Keratinocyte (primary cell): ENCODE measurements at regions not wholly inside any gene's neighbourhood (a gene's known extent, or its start where the extent isn't known, plus 50 kb on each side); places are given as distances from the start of the nearest gene placed in this dataset.

Experiments
- DNase-seq: peaks from one replicate; pipeline ENCODE4 v3.0.0-alpha.2; 2011; ENCODE audit warnings: low read depth, missing footprints, low spot score
- FAIRE-seq: peaks from 2 replicates; lab custom pipeline; 2011; peaks lifted over from hg19 to GRCh38; lab: Jason Lieb, UNC
- H2AFZ ChIP-seq: 2 replicates; pipeline ENCODE4 v1.6.0; 2012; ENCODE audit warnings: low read length, control low read depth, inconsistent platforms; ENCODE audit not compliant: control insufficient read depth
- H3K27ac ChIP-seq: 2 replicates; pipeline ENCODE4 v1.5.1; 2011; ENCODE audit warnings: low read length; ENCODE audit not compliant: control insufficient read depth, insufficient read depth
- H3K27me3 ChIP-seq: 3 replicates; pipeline ENCODE4 v1.6.0; 2011; ENCODE audit warnings: low read length; ENCODE audit not compliant: control insufficient read depth, insufficient read depth; ENCODE audit errors: extremely low read depth
- H3K36me3 ChIP-seq, 2 experiments: 2 replicates in 1 of 2; 3 replicates in 1 of 2; pipeline ENCODE4 v1.5.1; 2011; ENCODE audit warnings: low read length in 2 of 2, mild to moderate bottlenecking in 1 of 2; ENCODE audit not compliant: control insufficient read depth in 2 of 2, insufficient read depth in 2 of 2; ENCODE audit errors: extremely low read depth in 1 of 2
- H3K4me1 ChIP-seq: 3 replicates; pipeline ENCODE4 v1.5.1; 2011; ENCODE audit warnings: low read length; ENCODE audit not compliant: control insufficient read depth, insufficient read depth; ENCODE audit errors: extremely low read depth
- H3K4me2 ChIP-seq: 3 replicates; pipeline ENCODE4 v1.6.0; 2011; ENCODE audit warnings: low read depth, low read length; ENCODE audit not compliant: control insufficient read depth, insufficient read depth; ENCODE audit errors: extremely low read depth
- H3K4me3 ChIP-seq, 3 experiments: fragments of 200-600 bp in 1 of 3; sonication (generic) in 1 of 3; 2 replicates in 2 of 3; 3 replicates in 1 of 3; pipeline ENCODE4 v1.5.1; 2011 to 2016; ENCODE audit warnings: low read length in 3 of 3, mild to moderate bottlenecking in 3 of 3, control low read depth in 2 of 3, inconsistent platforms in 1 of 3, low read depth in 1 of 3, mixed read lengths in 1 of 3, mixed run types in 1 of 3, moderate library complexity in 1 of 3; ENCODE audit not compliant: control insufficient read depth in 2 of 3, insufficient read depth in 2 of 3; ENCODE audit errors: extremely low read depth in 1 of 3
- H3K79me2 ChIP-seq: 2 replicates; pipeline ENCODE4 v1.6.0; 2012; ENCODE audit warnings: low read length; ENCODE audit not compliant: control insufficient read depth, insufficient read depth
- H3K9ac ChIP-seq: 3 replicates; pipeline ENCODE4 v1.6.0; 2011; ENCODE audit warnings: low read length; ENCODE audit not compliant: control insufficient read depth, insufficient read depth; ENCODE audit errors: extremely low read depth
- H3K9me1 ChIP-seq: 3 replicates; pipeline ENCODE4 v1.6.0; 2011; ENCODE audit warnings: low read length; ENCODE audit not compliant: control insufficient read depth, insufficient read depth; ENCODE audit errors: extremely low read depth
- H3K9me3 ChIP-seq: 2 replicates; pipeline ENCODE4 v1.5.1; 2012; ENCODE audit warnings: low read depth, low read length; ENCODE audit not compliant: control insufficient read depth
- H4K20me1 ChIP-seq: 3 replicates; pipeline ENCODE4 v1.6.0; 2011; ENCODE audit warnings: low read length; ENCODE audit not compliant: control insufficient read depth, insufficient read depth; ENCODE audit errors: extremely low read depth
- EZH2 ChIP-seq: IDR thresholded peaks from one replicate; pipeline ENCODE4 v1.6.1; 2012; ENCODE audit warnings: inconsistent platforms, mild to moderate bottlenecking, low read length, moderate library complexity
- dilution Hi-C: fragments of 300-500 bp; cut with MboI; formaldehyde crosslinking; loops from one replicate; pipeline ENCODE4 v1.7.0; 2020; ENCODE audit warnings: low sequenced_read_pairs; ENCODE audit not compliant: extremely low pct_ligation_motif_present
- TF ChIP-seq, protein P1 (sequence below), 3 experiments: IDR thresholded peaks in 1 of 3; conservative IDR thresholded peaks in 1 of 3; optimal IDR thresholded peaks in 1 of 3; 2 replicates in 2 of 3; 3 replicates in 1 of 3; pipeline versions ENCODE3 to v1.5.1; 2011; ENCODE audit warnings: low read length in 3 of 3, mild to moderate bottlenecking in 3 of 3, moderate library complexity in 2 of 3, control low read depth in 1 of 3, inconsistent platforms in 1 of 3; ENCODE audit not compliant: insufficient read depth in 2 of 3; ENCODE audit errors: extremely low read depth in 1 of 3

DNA sequence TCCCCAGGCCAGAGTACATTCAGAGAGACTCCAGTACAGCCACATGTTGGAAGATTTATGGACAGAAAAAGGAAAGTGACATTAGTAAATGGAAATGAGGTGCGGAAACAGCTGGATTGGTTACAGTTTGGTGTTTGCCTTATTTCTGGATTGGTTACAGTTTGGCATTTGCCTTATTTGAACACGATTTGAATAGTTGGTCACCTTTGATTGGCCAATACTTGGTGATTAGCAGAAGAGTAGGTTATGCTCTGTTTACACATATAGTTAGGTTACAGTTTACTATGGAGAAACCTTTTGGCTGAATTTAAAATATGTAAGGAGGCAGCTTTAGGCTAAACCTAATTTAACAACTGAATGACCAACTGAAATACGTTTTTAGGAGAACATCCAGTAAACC lies 173.7 kb downstream of the AASDH start:
- no peak for DNase-seq
- H2AFZ ChIP-seq = no peak overlapping the region
- no peaks in the 10 kb centered on the region for H3K36me3 ChIP-seq
- no peak overlapping the region for H3K4me2 ChIP-seq
- FAIRE-seq = no peak
- TF ChIP-seq, protein P1, sequence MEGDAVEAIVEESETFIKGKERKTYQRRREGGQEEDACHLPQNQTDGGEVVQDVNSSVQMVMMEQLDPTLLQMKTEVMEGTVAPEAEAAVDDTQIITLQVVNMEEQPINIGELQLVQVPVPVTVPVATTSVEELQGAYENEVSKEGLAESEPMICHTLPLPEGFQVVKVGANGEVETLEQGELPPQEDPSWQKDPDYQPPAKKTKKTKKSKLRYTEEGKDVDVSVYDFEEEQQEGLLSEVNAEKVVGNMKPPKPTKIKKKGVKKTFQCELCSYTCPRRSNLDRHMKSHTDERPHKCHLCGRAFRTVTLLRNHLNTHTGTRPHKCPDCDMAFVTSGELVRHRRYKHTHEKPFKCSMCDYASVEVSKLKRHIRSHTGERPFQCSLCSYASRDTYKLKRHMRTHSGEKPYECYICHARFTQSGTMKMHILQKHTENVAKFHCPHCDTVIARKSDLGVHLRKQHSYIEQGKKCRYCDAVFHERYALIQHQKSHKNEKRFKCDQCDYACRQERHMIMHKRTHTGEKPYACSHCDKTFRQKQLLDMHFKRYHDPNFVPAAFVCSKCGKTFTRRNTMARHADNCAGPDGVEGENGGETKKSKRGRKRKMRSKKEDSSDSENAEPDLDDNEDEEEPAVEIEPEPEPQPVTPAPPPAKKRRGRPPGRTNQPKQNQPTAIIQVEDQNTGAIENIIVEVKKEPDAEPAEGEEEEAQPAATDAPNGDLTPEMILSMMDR (optimal IDR thresholded peaks at IDR 0.05 in 1 of 3, IDR thresholded peaks at IDR 0.05 in 1 of 3, conservative IDR thresholded peaks at IDR 0.05 in 1 of 3; ENCODE audit: extremely low read depth in 1 of 3, insufficient read depth in 2 of 3, low read length in 3 of 3) = no peak
- no peak for TF ChIP-seq EZH2
- no peaks in the 10 kb centered on the region for H3K9me1 ChIP-seq
- no peaks in the 10 kb centered on the region for H3K4me1 ChIP-seq
- H3K27me3 ChIP-seq = no peaks in the 10 kb centered on the region
- no peaks in the 10 kb centered on the region for H3K9me3 ChIP-seq
- H3K27ac ChIP-seq = no peak overlapping the region
- H3K9ac ChIP-seq = no peak overlapping the region
- no peaks in the 10 kb centered on the region for H4K20me1 ChIP-seq
- H3K4me3 ChIP-seq = no peak overlapping the region
- dilution Hi-C loops = no loop called here
- no peaks in the 10 kb centered on the region for H3K79me2 ChIP-seq

DNA sequence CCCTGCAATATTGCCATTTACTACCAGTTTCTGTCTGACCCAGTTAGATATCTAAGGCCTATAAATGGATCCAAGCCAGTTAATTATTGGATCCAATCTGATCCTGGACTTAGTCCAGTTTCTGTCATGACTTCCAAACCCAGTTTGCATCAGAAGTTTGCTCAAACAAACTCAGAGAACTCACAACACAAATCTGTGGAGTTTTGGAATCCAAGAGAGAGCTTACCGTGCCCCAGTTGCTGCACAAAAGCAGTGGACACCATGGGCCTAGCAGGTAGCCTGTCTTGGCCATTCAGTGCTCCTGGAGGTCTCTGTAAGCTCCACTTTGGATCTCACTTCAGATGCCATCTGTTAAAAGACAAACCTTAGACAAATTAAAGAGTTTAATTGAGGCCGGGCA lies 174.5 kb downstream of the AASDH start:
- Histone ChIP-seq H3K9ac (no peak overlapping the region), H3K4me3 (no peak overlapping the region), H4K20me1 (no peaks in the 10 kb centered on the region), H3K9me1 (no peaks in the 10 kb centered on the region), H3K4me2 (no peak overlapping the region), H3K4me1 (no peaks in the 10 kb centered on the region), H2AFZ (no peak overlapping the region), H3K79me2 (no peaks in the 10 kb centered on the region), H3K27ac (no peak overlapping the region), H3K9me3 (no peaks in the 10 kb centered on the region), H3K36me3 (no peaks in the 10 kb centered on the region), H3K27me3 (no peaks in the 10 kb centered on the region)
- TF ChIP-seq, protein P1 (optimal IDR thresholded peaks at IDR 0.05 in 1 of 3, IDR thresholded peaks at IDR 0.05 in 1 of 3, conservative IDR thresholded peaks at IDR 0.05 in 1 of 3; ENCODE audit: extremely low read depth in 1 of 3, insufficient read depth in 2 of 3, low read length in 3 of 3) = no peak
- TF ChIP-seq EZH2 = no peak
- dilution Hi-C loops = no loop called here
- no peak for DNase-seq
- FAIRE-seq = no peak
